NCI-H1694 (cell line): ENCODE measurements at regions not wholly inside any gene's neighbourhood (a gene's known extent, or its start where the extent isn't known, plus 50 kb on each side); places are given as distances from the start of the nearest gene placed in this dataset.
A peak's percentile ranks its signal among the peaks of the same experiment; 100 is the strongest.

ENCODE experiments used
- DNase-seq: peaks from one replicate; lab custom pipeline; 2025; lab: John Stamatoyannopoulos, UW

DNA sequence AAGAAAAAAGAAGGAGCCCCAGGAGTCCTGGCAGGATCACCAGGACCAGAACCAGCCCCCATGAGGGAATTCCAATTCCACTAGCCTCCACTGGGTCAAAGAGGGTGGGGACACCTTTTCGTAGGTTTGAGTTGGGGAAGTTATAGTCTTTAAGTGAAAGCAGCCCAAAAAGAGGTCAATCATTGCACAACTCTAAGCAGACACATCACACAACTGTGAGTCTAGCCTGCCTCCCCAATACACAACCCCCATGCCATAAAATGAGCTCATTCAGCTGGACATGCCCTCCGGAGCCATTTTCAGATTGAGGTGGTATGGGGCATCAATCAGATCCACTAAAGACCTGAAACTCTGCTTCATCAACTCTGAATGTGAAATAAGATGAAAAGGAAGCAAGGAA is 179.9 kb downstream of the NPHP4 start:
- DNase-seq, result no peak

- DNase-seq, result no peak
These were observed 180.8 kb downstream of the NPHP4 start for GRCh38 chr1:5811419-5811818.

- no peak for DNase-seq
These were observed 181.5 kb downstream of the NPHP4 start for GRCh38 chr1:5810553-5811270.

GRCh38 chr1:5810131-5810530 is 182.1 kb downstream of the NPHP4 start:
- DNase-seq, result no peak

- DNase-seq, result no peak
These were observed 182.9 kb downstream of the NPHP4 start for GRCh38 chr1:5809207-5809788.

DNA sequence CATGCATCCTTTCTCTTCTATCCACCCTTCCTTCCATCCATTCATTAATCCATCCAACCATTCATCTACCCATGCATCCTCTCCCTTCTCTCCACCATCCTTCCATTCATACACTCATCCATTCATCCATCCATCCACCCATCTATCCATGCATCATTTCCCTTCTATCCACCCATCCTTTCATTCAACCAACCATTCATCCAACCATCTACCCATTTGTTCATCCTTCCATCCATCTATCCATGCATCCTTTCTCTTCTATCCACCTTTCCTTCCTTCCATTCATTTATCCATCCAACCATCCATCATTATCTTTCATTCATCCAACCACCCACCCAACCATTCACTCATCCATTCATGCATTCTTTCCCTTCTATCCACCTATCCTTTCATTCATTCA is 188.4 kb downstream of the NPHP4 start:
- no peak for DNase-seq

GRCh38 chr1:5802606-5803005 is 189.6 kb downstream of the NPHP4 start:
- no peak for DNase-seq

GRCh38 chr1:5798904-5799303 is 193.3 kb downstream of the NPHP4 start:
- no peak for DNase-seq

- DNase-seq, result no peak
These were observed 194.0 kb downstream of the NPHP4 start for GRCh38 chr1:5798151-5798730.

- DNase-seq, result no peak
These were observed 196.2 kb downstream of the NPHP4 start for GRCh38 chr1:5796028-5796427.

- DNase-seq, result no peak
These were observed 197.9 kb downstream of the NPHP4 start for GRCh38 chr1:5794279-5794678.

DNA sequence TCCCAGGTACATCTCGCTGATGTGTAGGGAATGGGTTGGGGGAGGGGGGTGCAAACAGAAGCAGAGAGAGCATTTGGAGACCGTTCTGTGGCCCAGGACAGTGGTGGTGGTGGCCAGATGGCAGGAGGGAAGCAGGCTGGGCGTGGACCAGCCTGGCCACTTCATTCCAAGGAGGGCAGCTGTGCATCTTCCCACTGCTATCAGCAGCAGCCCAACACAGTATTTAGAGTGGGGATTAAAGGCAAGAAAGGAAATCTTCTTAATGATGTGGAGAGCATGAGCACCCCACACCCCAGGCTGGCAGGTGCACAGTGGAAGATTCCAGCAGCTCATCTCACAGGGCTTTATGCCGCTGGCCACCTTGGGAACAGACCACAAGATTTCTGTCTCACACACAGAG is 198.7 kb downstream of the NPHP4 start:
- DNase-seq, result no peak

DNA sequence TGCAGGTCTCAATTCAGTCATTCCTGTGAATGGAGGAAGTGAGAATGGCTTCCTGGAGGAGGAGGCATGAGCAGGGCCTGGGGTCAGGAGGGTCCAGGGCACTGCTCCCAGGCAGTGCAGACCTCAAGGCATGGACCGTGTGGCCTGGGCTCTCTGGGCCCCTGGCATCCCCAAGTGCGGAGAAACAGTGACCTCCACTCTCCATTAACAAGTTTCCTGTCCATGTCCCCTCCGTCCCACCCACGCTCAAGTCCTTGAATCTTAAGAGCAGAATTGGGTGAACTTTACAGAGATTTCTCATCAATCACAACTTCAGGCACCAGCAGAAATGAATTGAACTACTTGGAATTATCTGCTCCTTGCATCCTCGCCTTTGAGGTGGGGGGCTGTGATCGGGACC is 211.1 kb downstream of the NPHP4 start:
- DNase-seq, result no peak

GRCh38 chr1:5780324-5780716 is 211.9 kb downstream of the NPHP4 start:
- no peak for DNase-seq

GRCh38 chr1:5779608-5780323 is 212.5 kb downstream of the NPHP4 start:
- DNase-seq, result no peak

DNA sequence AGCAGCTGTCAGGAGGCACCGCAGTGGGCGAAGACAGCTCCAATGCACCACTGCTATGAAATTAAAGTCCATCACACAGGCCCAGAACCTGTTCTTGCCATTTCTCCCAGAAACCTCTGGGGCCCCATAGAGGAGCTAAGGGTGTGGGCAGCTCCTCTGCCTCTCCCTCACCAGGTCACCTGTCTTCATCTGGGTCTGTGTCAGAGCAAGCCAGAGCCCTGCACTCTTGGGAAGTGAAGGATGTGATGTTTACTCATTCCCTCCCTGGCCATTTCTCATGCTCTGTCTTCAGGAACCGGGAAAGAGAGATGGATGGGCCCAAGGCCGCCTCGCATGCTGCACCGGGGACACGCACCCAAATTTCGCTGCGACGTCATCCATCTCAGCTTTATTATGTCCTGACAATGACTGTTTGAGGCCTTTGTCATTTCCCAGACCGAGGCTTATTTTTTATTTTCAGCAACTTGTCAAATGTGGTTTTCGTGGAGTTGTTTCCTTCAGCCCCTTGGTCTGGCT is 216.1 kb downstream of the NPHP4 start:
- no peak for DNase-seq

GRCh38 chr1:5774019-5774418 is 218.2 kb downstream of the NPHP4 start:
- DNase-seq, result no peak

GRCh38 chr1:5771788-5772187 is 220.4 kb downstream of the NPHP4 start:
- DNase-seq, result no peak

GRCh38 chr1:5770981-5771765 is 221.1 kb downstream of the NPHP4 start:
- peak; percentile 49 for DNase-seq

GRCh38 chr1:5769760-5770159 is 222.5 kb downstream of the NPHP4 start:
- no peak for DNase-seq

- DNase-seq, result no peak
These were observed 223.1 kb downstream of the NPHP4 start for GRCh38 chr1:5769146-5769545.

DNA sequence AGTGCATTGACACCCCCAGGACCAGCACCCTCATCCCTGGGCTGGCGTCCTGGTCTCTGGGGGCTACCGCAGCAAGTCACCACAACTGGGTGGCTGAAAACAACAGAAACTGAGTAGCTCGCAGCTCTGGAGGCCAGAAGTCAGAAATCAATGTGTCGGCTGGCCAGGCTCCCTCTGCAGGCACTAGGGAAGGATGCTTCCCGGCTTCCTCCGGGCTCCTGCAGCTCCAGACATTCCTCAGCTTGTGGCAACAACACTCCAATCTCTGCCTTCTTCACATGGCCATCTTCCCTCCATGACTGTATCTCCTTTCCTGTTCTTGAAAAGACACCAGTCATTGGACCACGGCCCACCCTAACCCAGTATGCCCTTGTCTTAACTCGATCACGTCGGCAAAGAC is 224.2 kb downstream of the NPHP4 start:
- DNase-seq, result no peak
